Right lobe of liver (tissue), 6 donors: ENCODE measurements at regions not wholly inside any gene's neighbourhood (a gene's known extent, or its start where the extent isn't known, plus 50 kb on each side); places are given as distances from the start of the nearest gene placed in this dataset.

Source experiments
- ATAC-seq, 4 donors: fragments of 200-7000 bp; cut with Tn5 transposase; one replicate each; pipeline ENCODE4 v1.9.1; 2020; ENCODE audit warnings: mild to moderate bottlenecking in 4 of 4, moderate library complexity in 4 of 4
- DNase-seq, 3 donors: peaks; one replicate each; pipeline ENCODE4 v3.0.0-alpha.2; 2020
- H3K27ac ChIP-seq, 3 donors: fragments of 200-600 bp; one replicate each; pipeline ENCODE4 v1.8.0; 2022
- H3K27me3 ChIP-seq, 2 donors: fragments of 200-600 bp; one replicate each; pipeline ENCODE4 v1.8.0; 2022
- H3K36me3 ChIP-seq, 4 donors: fragments of 200-600 bp; sonication (generic) in 1 of 4; one replicate each; pipeline versions ENCODE4 v1.5.1 to v1.8.0; 2017 to 2022; ENCODE audit warnings: control low read depth in 1 of 4
- H3K4me1 ChIP-seq, 4 donors: fragments of 200-600 bp; sonication (generic) in 1 of 4; one replicate each; pipeline versions ENCODE4 v1.5.1 to v1.8.0; 2017 to 2022; ENCODE audit warnings: control low read depth in 1 of 4
- H3K4me3 ChIP-seq, 3 donors: fragments of 200-600 bp; one replicate each; pipeline ENCODE4 v1.8.0; 2022
- H3K9me3 ChIP-seq, 4 donors: fragments of 200-600 bp; sonication (generic) in 1 of 4; one replicate each; pipeline versions ENCODE4 v1.5.1 to v1.8.0; 2017 to 2022; ENCODE audit warnings: control low read depth in 1 of 4
- CTCF ChIP-seq, 4 donors: fragments of 200-600 bp in 3 of 4; fragments of 450-650 bp in 1 of 4; IDR thresholded peaks; one replicate each; pipeline versions ENCODE4 v1.5.1 to v1.8.0; 2016 to 2022; ENCODE audit warnings: antibody characterized with exemption in 4 of 4, mild to moderate bottlenecking in 2 of 4
- POLR2A ChIP-seq: fragments of 450-650 bp; IDR thresholded peaks from one replicate; pipeline ENCODE4 v1.6.1; 2017; ENCODE audit warnings: antibody characterized with exemption, mild to moderate bottlenecking
- WGBS: methylation state at CpG from one replicate; pipeline ENCODE4 v1.1.6; 2018; ENCODE audit warnings: low coverage, low lambda C conversion rate; ENCODE audit not compliant: insufficient coverage; ENCODE audit errors: missing lambda C conversion rate; 5-methylcytosine and 5-hydroxymethylcytosine counted together
- intact Hi-C, 2 donors: fragments of 100-400 bp; cut with DNase I; formaldehyde crosslinking; loops; one replicate each; pipeline versions ENCODE4 v1.11.2 to v1.14.1; 2022
- small RNA-seq, 2 experiments: library from RNA; depleted of rRNA; stranded (forward); fragments of <200 nt; gene quantifications; one replicate each; pipeline ENCODE3, GENCODE V24; 2016
- donor health status: DM: no; HTN: yes; CAD: no.
- donor health status: DM: no; HTN: no; CAD: no.
- donor health status: DM: no; HTN: no; CAD: no.
- donor health status: DM: no; HTN: yes; CAD: no.
- donor health status: DM: no; HTN: yes; CAD: no.

GRCh38 chr4:79467246-79467932 is 59.4 kb upstream of the GK2 start:
- Histone ChIP-seq H3K27ac (no peak overlapping the region), H3K9me3 (no peaks in the 10 kb centered on the region), H3K27me3 (no peaks in the 10 kb centered on the region), H3K4me1 (no peaks in the 10 kb centered on the region), H3K36me3 (no peaks in the 10 kb centered on the region), H3K4me3 (no peak overlapping the region)
- intact Hi-C loops: no loop called here
- ATAC-seq (no peak), DNase-seq (no peak)
- TF ChIP-seq POLR2A: no peak

GRCh38 chr4:79466621-79467020 is 58.6 kb upstream of the GK2 start:
- DNase-seq (no peak), ATAC-seq (no peak)
- no peaks in the 10 kb centered on the region for H3K4me1 ChIP-seq
- WGBS: 22% methylated on average over 1 of the region's 1 CpG
- intact Hi-C loops: no loop called here
- no peak overlapping the region for H3K27ac ChIP-seq
- no peaks in the 10 kb centered on the region for H3K9me3 ChIP-seq
- TF ChIP-seq POLR2A: no peak
- TF ChIP-seq CTCF (IDR thresholded peaks at IDR 0.05): no peak
- no peaks in the 10 kb centered on the region for H3K27me3 ChIP-seq
- H3K4me3 ChIP-seq: no peak overlapping the region
- H3K36me3 ChIP-seq: no peaks in the 10 kb centered on the region

Small RNA genes lying in the stretch of these regions (small RNA-seq; reads per million reads assigned to genes)
- 0 reads per million in 2 experiments for gene RF00072
